ENCODE measurements at regions not wholly inside any gene's neighbourhood (a gene's known extent, or its start where the extent isn't known, plus 50 kb on each side); places are given as distances from the start of the nearest gene placed in this dataset.
A peak's percentile ranks its signal among the peaks of the same experiment; 100 is the strongest.

DNA sequence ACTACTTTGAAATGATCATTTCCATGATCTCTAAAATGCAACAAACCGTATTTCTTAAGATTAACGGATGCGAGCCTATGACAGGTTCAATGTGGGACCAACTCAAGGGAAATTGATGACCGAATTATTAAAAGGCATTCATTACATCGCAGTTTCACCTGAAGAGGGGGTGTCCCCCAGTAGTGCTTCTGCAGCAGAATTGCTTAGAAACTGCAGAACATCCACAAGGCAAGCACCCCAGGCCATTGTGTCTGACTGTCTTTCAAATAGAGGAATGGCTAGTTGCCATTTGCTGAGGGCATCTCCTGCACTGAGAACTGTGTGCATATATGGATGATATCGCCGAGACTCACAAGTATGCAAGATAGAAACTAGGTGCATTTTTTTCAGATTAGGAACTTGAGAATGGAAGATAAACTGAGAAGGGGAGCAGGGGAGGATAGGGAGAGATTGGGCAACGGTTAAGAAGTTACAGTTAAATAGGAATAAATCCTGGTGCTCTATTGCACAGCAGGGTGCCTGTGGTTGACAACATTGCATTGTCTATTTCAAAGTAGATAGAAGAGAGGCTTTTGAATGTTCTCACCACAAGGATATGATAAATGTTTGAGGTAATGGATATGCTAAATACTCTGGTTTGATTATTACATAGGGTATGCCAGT, 234.3 kb upstream of the PLEKHG7 start:
- FAIRE-seq (no peak), DNase-seq (ENCODE audit: insufficient read length) (no peak)
- TF ChIP-seq POLR2A (IDR thresholded peaks at IDR 0.05; ENCODE audit: low read depth, low read length) (no peak), POLR2AphosphoS5 (IDR thresholded peaks at IDR 0.05; ENCODE audit: low read depth, low read length) (no peak; the same call in 1 of the 2 replicates), TAF1 (IDR thresholded peaks at IDR 0.05; ENCODE audit: borderline replicate concordance, low read depth, low read length) (no peak)

DNA sequence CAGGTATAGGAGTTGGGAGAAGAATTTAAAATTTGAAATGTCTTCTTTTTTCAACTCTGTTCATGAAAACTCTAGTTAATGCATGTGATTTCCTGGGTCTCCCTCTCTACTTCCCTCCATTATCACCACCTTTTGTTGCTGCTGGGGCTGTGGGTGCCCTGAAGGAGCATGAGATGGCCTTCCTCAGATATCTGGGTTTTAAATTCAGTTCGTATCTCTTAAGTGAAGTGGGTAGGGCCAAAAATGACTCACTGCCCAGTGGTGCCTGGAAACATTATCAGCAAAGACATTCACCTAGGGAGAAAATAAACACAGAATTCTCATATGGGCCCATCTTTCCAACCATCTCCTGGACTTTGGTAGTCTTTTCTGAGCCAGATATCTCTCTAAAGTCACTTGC, 234.9 kb upstream of the PLEKHG7 start:
- DNase-seq (ENCODE audit: insufficient read length) (no peak), FAIRE-seq (peak; percentile 92)
- TF ChIP-seq POLR2A (IDR thresholded peaks at IDR 0.05; ENCODE audit: low read depth, low read length), result no peak
- peak; percentile 38; the same call in 1 of the 2 replicates for TF ChIP-seq POLR2AphosphoS5 (IDR thresholded peaks at IDR 0.05; ENCODE audit: low read depth, low read length)
- no peak for TF ChIP-seq TAF1 (IDR thresholded peaks at IDR 0.05; ENCODE audit: borderline replicate concordance, low read depth, low read length)

DNA sequence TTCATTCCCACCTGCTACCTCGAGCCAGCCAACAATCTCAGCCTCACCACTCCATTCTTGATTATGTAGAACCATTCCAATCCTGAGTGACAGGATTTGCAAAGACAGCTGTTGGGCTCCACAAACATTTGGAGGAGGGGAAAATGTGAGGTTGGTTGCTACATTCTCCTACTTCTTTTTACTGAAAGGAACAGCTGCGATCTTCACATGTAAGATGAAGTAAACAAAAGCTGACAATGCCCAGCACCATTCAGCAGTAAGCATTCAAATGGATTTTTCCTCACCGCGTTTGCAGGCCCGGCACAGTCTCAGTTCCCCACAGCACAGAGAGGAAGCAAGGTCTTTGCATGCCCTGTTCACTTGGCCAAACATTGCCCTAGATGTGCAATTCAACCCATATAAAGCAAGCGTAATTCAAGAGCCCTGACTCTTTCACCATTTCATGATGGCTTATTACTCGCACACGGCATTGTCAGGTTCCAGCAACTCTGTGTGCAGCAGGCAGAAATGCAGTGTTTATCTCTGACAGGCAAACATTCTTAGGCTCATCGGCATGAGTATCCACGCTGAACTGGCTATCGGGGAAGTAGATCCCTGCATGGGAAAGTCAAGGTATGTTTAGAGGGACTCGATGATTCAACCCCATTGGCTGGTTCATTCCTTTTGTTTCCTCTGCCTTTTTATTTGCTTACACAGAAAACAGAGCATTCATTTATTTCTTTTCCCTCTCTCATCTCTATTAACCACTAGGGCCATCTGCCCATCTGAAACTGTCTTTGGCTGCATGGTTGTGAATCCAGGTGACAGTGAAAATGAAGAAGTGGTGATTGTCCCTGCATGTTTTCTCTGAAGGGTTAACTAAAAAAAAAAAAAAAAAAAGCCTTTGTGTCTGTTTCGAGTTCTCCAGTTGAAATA, 236.1 kb upstream of the PLEKHG7 start:
- TF ChIP-seq POLR2AphosphoS5 (IDR thresholded peaks at IDR 0.05; ENCODE audit: low read depth, low read length) (peak; percentile 95), TAF1 (IDR thresholded peaks at IDR 0.05; ENCODE audit: borderline replicate concordance, low read depth, low read length) (peak; percentile 85), POLR2A (IDR thresholded peaks at IDR 0.05; ENCODE audit: low read depth, low read length) (peak; percentile 86)
- no peak for DNase-seq (ENCODE audit: insufficient read length)
- peak; percentile 96 for FAIRE-seq

DNA sequence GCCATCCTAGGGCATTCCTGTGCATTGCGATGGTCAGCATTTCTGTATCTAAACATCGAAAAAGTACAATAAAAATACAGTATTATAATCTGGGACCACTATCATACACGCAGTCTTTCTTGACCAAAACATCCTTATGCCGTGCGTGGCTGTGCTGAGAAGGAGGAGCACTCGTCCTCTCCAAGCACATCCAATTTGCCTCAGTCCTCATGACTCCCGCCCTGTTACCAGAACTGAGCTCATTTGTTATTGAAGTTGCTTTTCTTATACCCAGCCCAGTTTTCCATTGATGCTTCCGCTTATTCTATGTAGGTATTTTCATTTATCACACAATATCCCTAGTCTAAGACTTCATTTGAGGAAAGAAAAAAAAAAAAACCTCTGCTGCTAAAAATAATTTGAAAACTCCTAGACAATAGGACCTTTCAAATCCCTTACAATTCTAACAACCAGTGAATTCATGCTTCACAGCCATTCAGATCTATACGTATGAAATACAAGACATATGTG, 236.9 kb upstream of the PLEKHG7 start:
- DNase-seq (ENCODE audit: insufficient read length) (no peak), FAIRE-seq (peak; percentile 46)
- TF ChIP-seq TAF1 (IDR thresholded peaks at IDR 0.05; ENCODE audit: borderline replicate concordance, low read depth, low read length) (no peak), POLR2A (IDR thresholded peaks at IDR 0.05; ENCODE audit: low read depth, low read length) (no peak), POLR2AphosphoS5 (IDR thresholded peaks at IDR 0.05; ENCODE audit: low read depth, low read length) (no peak)

DNA sequence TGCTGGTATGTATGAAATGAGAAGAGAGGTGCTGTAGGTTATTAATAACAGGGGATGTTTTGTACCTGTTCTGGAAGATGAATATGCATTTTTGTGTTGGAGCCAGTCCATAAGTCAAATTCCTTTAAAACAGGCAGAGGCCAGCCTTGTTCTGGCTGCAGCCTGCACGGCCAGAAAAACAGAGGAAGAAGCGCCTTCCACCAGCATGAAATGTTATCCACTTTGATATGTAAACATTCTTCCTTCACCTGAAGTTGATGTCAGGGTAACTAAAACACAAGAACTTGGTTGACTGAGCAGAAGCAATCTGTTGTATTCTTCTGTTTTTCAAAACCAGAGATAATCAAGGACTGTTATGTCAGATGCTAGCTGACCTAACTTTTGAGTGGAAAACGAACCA, 237.9 kb upstream of the PLEKHG7 start:
- TF ChIP-seq POLR2AphosphoS5 (IDR thresholded peaks at IDR 0.05; ENCODE audit: low read depth, low read length), result no peak
- TF ChIP-seq TAF1 (IDR thresholded peaks at IDR 0.05; ENCODE audit: borderline replicate concordance, low read depth, low read length), result no peak
- no peak for TF ChIP-seq POLR2A (IDR thresholded peaks at IDR 0.05; ENCODE audit: low read depth, low read length)
- no peak for DNase-seq (ENCODE audit: insufficient read length)
- peak; percentile 53 for FAIRE-seq

DNA sequence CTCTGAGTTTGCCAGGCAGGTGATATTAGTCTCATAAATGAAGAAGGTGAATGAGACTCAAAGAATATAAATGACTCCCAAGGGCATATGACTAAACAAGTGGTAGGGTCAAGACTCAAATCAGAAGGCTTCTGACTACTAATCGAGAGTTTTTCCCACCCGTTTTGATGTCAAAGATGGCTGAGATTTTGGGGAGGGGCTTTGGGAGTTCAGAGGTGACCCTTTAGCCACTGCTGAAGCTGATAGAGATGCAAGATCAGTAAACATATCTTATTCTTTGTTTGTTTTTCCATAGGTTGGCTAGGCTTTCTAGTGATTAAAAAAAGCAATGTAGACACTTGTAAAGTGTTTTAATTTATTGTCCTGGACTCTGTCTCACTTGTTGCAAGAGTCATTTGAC, 239.6 kb upstream of the PLEKHG7 start:
- DNase-seq (ENCODE audit: insufficient read length) (no peak), FAIRE-seq (no peak)
- TF ChIP-seq TAF1 (IDR thresholded peaks at IDR 0.05; ENCODE audit: borderline replicate concordance, low read depth, low read length) (no peak), POLR2AphosphoS5 (IDR thresholded peaks at IDR 0.05; ENCODE audit: low read depth, low read length) (no peak), POLR2A (IDR thresholded peaks at IDR 0.05; ENCODE audit: low read depth, low read length) (no peak)

DNA sequence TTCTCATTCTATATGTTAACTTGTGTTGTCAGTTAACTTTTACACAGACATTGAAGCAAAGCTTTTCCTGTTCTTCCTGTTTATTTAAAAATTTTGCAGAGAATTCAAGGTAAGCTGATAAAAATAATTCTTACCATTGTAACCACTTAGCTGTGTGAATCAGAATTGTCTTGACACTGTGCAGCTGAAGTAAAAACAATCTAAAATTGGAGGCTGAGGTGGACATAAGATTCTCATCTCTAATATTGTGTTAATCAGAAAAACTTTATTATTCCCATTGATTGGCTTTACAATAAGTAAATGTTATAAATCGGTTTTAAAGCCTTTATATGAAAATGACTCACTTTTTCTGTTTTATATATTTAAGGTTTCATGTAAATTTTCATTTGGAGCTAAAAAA, 240.3 kb upstream of the PLEKHG7 start:
- no peak for FAIRE-seq
- no peak for TF ChIP-seq POLR2A (IDR thresholded peaks at IDR 0.05; ENCODE audit: low read depth, low read length)
- TF ChIP-seq TAF1 (IDR thresholded peaks at IDR 0.05; ENCODE audit: borderline replicate concordance, low read depth, low read length), result no peak
- TF ChIP-seq POLR2AphosphoS5 (IDR thresholded peaks at IDR 0.05; ENCODE audit: low read depth, low read length), result no peak

DNA sequence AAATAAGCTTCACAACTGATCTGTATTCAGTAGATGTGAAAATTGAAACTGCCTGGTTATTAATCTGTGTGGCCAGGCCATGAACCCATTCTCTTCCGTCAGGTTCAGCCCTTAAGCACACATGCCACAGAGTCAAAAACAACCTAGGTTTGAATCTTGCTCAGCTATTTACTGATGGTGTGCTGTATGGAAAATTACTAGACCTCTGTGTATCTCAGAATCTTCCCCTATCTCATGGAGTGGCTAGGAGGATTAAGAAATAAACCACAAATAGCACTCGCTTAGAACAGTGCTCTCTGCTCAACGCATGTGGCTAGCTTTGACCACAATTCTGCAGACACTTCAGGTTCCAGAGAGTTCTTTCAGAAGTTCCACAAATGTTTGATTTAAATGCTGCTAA, 240.7 kb upstream of the PLEKHG7 start:
- FAIRE-seq (peak; percentile 95), DNase-seq (ENCODE audit: insufficient read length) (no peak)
- no peak for TF ChIP-seq TAF1 (IDR thresholded peaks at IDR 0.05; ENCODE audit: borderline replicate concordance, low read depth, low read length)
- no peak for TF ChIP-seq POLR2A (IDR thresholded peaks at IDR 0.05; ENCODE audit: low read depth, low read length)
- no peak for TF ChIP-seq POLR2AphosphoS5 (IDR thresholded peaks at IDR 0.05; ENCODE audit: low read depth, low read length)

More for the DNA sequence above, 240.3 kb upstream of the PLEKHG7 start:
- no peak for DNase-seq (ENCODE audit: insufficient read length)

DNA sequence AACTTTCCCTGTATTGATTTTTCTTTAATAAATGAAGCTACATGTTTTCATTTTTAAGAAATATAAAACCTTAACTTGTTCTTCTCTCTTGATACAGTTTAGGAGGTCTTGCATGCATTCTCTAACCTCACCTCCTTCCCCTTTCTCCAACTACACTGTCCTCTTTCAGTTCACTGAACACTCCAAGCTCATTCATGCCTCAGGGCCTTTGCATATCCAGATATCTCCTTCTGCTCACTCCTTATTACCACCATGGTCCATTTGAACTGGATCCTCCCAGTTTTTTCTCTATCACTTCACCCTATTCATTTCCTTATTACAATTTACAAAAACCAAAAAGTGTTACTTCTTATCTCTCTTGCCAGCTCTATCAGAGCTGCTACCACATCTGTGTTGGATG, 242.9 kb upstream of the PLEKHG7 start:
- FAIRE-seq (peak; percentile 67), DNase-seq (ENCODE audit: insufficient read length) (no peak)
- TF ChIP-seq TAF1 (IDR thresholded peaks at IDR 0.05; ENCODE audit: borderline replicate concordance, low read depth, low read length), result no peak
- TF ChIP-seq POLR2A (IDR thresholded peaks at IDR 0.05; ENCODE audit: low read depth, low read length), result no peak
- no peak for TF ChIP-seq POLR2AphosphoS5 (IDR thresholded peaks at IDR 0.05; ENCODE audit: low read depth, low read length)

DNA sequence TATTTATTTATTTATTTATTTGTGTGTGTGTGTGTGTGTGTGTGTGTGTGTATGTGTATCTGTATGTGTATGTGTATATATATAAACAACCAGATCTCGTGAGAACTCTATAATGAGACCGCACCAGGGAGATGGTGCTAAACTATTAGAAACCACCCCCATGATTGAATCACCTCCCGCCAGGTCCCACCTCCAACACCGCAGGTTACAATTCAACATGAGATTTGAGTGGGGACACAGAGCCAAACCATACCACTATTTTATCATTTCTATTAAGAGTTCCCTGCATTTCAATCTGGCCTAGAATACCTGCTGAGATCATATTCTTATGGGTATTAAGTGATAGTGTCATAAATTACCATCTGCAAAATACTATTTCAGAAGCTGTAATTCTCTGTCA, 243.8 kb upstream of the PLEKHG7 start:
- DNase-seq (ENCODE audit: insufficient read length) (no peak), FAIRE-seq (no peak)

DNA sequence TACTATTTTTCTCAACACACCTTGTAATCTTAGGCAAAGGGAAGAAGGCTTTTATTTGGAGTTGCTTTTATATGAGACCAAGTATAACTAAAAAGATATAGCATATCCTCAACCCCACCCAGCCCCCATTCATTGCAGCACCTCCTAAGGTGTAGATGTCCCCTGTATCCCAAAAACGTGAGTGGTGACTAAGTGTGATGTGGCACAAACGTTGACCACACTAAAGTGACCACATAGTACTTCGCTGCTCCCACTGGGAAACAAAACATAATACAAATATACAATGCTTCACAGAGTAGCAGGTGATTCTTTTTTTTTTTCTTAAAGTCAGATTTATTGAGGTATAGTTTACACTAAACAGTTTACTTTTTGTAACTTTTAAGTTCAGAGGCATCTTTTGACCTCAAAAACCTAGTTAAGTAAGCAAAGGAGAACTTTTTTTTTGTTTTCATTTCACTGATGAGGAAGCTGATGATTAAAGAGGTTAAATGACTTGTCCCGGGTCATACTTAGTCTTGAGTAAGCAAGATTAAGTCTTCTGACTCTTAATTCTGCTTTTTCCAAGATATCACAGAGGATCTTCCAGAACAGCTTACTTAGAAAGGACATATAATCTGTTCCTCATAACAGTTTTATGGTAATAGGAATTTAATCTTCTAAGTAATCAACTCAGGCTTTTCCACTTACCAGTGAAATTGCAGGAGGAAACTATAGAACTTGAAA, 245.2 kb upstream of the PLEKHG7 start:
- DNase-seq (ENCODE audit: insufficient read length) (no peak), FAIRE-seq (no peak)

More for the DNA sequence above, 243.8 kb upstream of the PLEKHG7 start:
- TF ChIP-seq POLR2AphosphoS5 (IDR thresholded peaks at IDR 0.05; ENCODE audit: low read depth, low read length), result no peak
- no peak for TF ChIP-seq POLR2A (IDR thresholded peaks at IDR 0.05; ENCODE audit: low read depth, low read length)

More for the DNA sequence above, 245.2 kb upstream of the PLEKHG7 start:
- no peak for TF ChIP-seq POLR2A (IDR thresholded peaks at IDR 0.05; ENCODE audit: low read depth, low read length)
- TF ChIP-seq POLR2AphosphoS5 (IDR thresholded peaks at IDR 0.05; ENCODE audit: low read depth, low read length), result no peak
- no peak for TF ChIP-seq TAF1 (IDR thresholded peaks at IDR 0.05; ENCODE audit: borderline replicate concordance, low read depth, low read length)
